HG02623 (cell line): ENCODE measurements at regions not wholly inside any gene's neighbourhood (a gene's known extent, or its start where the extent isn't known, plus 50 kb on each side); places are given as distances from the start of the nearest gene placed in this dataset.

ENCODE experiments used
- ATAC-seq: cut with Tn5 transposase; IDR thresholded peaks from one replicate; pipeline ENCODE4 v1.9.1; 2021; ENCODE audit warnings: moderate library complexity; ENCODE audit not compliant: unreplicated experiment

DNA sequence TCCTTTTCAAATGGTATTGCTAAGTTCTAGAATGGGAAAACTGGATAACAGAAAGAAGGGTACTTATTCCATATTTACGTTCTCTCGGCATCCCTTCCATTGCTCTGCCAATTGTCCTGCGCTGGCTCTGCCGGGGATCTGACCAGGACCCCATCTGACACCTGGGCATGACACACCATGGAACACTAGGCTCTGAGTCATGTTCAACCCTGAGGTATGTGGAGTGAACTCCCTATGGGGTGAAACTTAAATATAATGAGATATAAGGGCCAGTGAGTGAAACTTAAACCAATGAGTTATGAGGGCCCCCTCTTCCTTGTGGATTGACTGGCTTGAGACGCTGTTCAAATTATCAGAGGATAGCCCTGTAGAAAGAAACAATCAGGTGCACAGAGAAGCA lies 55.1 kb upstream of the ZEB1 start:
- ATAC-seq = no peak

DNA sequence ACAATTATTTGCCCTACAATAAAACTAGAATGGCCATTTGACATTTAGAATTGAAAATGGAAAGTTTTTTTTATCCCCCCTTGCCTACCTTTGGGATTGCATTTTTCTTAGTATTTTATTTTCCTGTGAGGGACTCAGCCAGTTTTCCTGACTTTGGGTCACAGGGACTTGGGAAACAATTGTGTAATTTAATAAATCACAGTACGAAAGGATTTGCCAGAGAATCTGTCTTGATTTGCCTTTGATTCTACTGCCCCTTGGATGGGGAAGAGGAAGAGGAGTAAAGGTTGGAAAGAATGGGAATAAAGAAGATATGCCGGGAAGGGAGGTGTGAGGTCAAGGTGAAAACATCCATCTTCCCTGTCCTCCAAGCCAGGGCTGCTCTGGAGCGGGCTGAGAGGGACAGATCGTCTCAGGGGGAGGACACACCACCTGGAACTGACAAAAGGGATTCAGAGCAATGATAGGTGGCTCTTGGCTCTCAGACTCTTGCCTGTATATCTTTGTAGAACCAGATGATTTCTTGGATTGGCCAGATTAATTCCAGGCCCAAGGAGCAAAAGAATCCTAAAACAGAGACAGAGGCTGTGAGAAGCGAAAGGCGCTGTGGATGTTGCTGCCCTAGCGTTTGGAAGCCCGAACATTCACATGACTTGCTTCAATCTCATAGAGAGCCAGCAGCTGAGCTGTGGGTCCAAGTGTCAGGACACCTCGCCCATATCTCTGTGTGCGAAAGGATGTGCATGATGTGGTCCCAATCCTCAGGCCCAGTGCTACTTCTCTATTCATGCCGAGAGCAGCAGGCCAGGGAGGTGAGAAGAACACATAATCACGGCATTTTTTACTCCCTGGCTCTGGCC lies 50.3 kb upstream of the ZEB1 start:
- no peak for ATAC-seq
